HT-29 (cell line): ENCODE measurements at regions not wholly inside any gene's neighbourhood (a gene's known extent, or its start where the extent isn't known, plus 50 kb on each side); places are given as distances from the start of the nearest gene placed in this dataset.
"Not testable (repeated sequence)": the region's sequence is repeated elsewhere in the genome, so short reads cannot be mapped to it uniquely, and the experiment has no call there.

ENCODE experiments used
- DNase-seq: peaks from one replicate; pipeline ENCODE4 v3.0.0-alpha.2; 2015; ENCODE audit warnings: low spot score

GRCh38 chr2:142716463-142717242, 160.8 kb upstream of the KYNU start:
- DNase-seq: no peak

- DNase-seq: no peak
Measured at GRCh38 chr2:142714600-142714999, 162.9 kb upstream of the KYNU start.

- no peak for DNase-seq
Measured at GRCh38 chr2:142710336-142710735, 167.1 kb upstream of the KYNU start.

GRCh38 chr2:142707318-142707717, 170.1 kb upstream of the KYNU start:
- no peak for DNase-seq

GRCh38 chr2:142702397-142702796, 175.1 kb upstream of the KYNU start:
- not testable (repeated sequence) for DNase-seq

GRCh38 chr2:142695350-142696257, 181.9 kb upstream of the KYNU start:
- not testable (repeated sequence) for DNase-seq

- DNase-seq: no peak
Measured at GRCh38 chr2:142694282-142694681, 183.2 kb upstream of the KYNU start.

- no peak for DNase-seq
Measured at GRCh38 chr2:142693171-142693950, 184.1 kb upstream of the KYNU start.

GRCh38 chr2:142688856-142689605, 188.4 kb upstream of the KYNU start:
- DNase-seq: no peak

GRCh38 chr2:142687509-142687908, 190.0 kb upstream of the KYNU start:
- no peak for DNase-seq

GRCh38 chr2:142687075-142687474, 190.4 kb upstream of the KYNU start:
- no peak for DNase-seq

GRCh38 chr2:142684667-142685066, 192.8 kb upstream of the KYNU start:
- DNase-seq: no peak

- DNase-seq: peak; percentile 23
Measured at GRCh38 chr2:142682528-142682927, 194.9 kb upstream of the KYNU start.

- DNase-seq: no peak
Measured at GRCh38 chr2:142681952-142682351, 195.5 kb upstream of the KYNU start.

- DNase-seq: no peak
Measured at GRCh38 chr2:142678164-142678563, 199.3 kb upstream of the KYNU start.

- no peak for DNase-seq
Measured at GRCh38 chr2:142675398-142675797, 202.1 kb upstream of the KYNU start.

GRCh38 chr2:142673836-142674235, 203.6 kb upstream of the KYNU start:
- no peak for DNase-seq

GRCh38 chr2:142672698-142673097, 204.8 kb upstream of the KYNU start:
- DNase-seq: no peak

- no peak for DNase-seq
Measured at GRCh38 chr2:142670362-142670761, 207.1 kb upstream of the KYNU start.

GRCh38 chr2:142668420-142668819, 209.0 kb upstream of the KYNU start:
- no peak for DNase-seq

- no peak for DNase-seq
Measured at GRCh38 chr2:142665241-142665640, 212.2 kb upstream of the KYNU start.
